NCI-H510A (cell line): ENCODE measurements at regions not wholly inside any gene's neighbourhood (a gene's known extent, or its start where the extent isn't known, plus 50 kb on each side); places are given as distances from the start of the nearest gene placed in this dataset.
A peak's percentile ranks its signal among the peaks of the same experiment; 100 is the strongest.
"Not testable (repeated sequence)": the region's sequence is repeated elsewhere in the genome, so short reads cannot be mapped to it uniquely, and the experiment has no call there.

Source experiments
- DNase-seq: peaks from one replicate; lab custom pipeline; 2025; lab: John Stamatoyannopoulos, UW

GRCh38 chr15:62365795-62366442 is 200.8 kb upstream of the C2CD4B start:
- peak; percentile 29 for DNase-seq

- DNase-seq: no peak
Observed at GRCh38 chr15:62369454-62369853, 204.4 kb upstream of the C2CD4B start.

GRCh38 chr15:62371683-62372082 is 206.6 kb upstream of the C2CD4B start:
- not testable (repeated sequence) for DNase-seq

GRCh38 chr15:62377736-62378480 is 212.8 kb upstream of the C2CD4B start:
- DNase-seq: no peak

GRCh38 chr15:62378772-62379498 is 213.8 kb upstream of the C2CD4B start:
- DNase-seq: no peak

- DNase-seq: no peak
Observed at GRCh38 chr15:62380011-62380410, 214.9 kb upstream of the C2CD4B start.

- DNase-seq: no peak
Observed at GRCh38 chr15:62382046-62382445, 217.0 kb upstream of the C2CD4B start.

GRCh38 chr15:62389885-62390790 is 225.1 kb upstream of the C2CD4B start, which contains the start of gene TLN2:
TLN2 (plus strand) TSS chr15:62390550.
- peak; percentile 32 for DNase-seq

- DNase-seq: no peak
Observed at GRCh38 chr15:62390791-62391640, 225.9 kb upstream of the C2CD4B start.

GRCh38 chr15:62391641-62392262 is 226.7 kb upstream of the C2CD4B start:
- DNase-seq: no peak

- no peak for DNase-seq
Observed at GRCh38 chr15:62392376-62392775, 227.3 kb upstream of the C2CD4B start.

GRCh38 chr15:62393196-62393595 is 228.1 kb upstream of the C2CD4B start:
- no peak for DNase-seq

GRCh38 chr15:62394079-62394478 is 229.0 kb upstream of the C2CD4B start:
- no peak for DNase-seq

- DNase-seq: no peak
Observed at GRCh38 chr15:62400778-62401177, 235.7 kb upstream of the C2CD4B start.

- DNase-seq: no peak
Observed at GRCh38 chr15:62402687-62403086, 237.6 kb upstream of the C2CD4B start.

GRCh38 chr15:62403164-62403809 is 238.2 kb upstream of the C2CD4B start:
- no peak for DNase-seq

GRCh38 chr15:62404194-62404985 is 239.3 kb upstream of the C2CD4B start:
- no peak for DNase-seq

- no peak for DNase-seq
Observed at GRCh38 chr15:62406305-62406891, 241.3 kb upstream of the C2CD4B start.

- no peak for DNase-seq
Observed at GRCh38 chr15:62407216-62407615, 242.1 kb upstream of the C2CD4B start.
